ENCODE measurements at regions not wholly inside any gene's neighbourhood (a gene's known extent, or its start where the extent isn't known, plus 50 kb on each side); places are given as distances from the start of the nearest gene placed in this dataset.

GRCh38 chr5:67291671-67292070 is 95.1 kb upstream of the CD180 start:
- H3K27me3 ChIP-seq (ENCODE audit: control insufficient read depth, insufficient read depth, low read length), result no peaks in the 10 kb centered on the region
- no peak overlapping the region for H3K4me3 ChIP-seq (ENCODE audit: low read depth, low read length)
- TF ChIP-seq, protein P1, sequence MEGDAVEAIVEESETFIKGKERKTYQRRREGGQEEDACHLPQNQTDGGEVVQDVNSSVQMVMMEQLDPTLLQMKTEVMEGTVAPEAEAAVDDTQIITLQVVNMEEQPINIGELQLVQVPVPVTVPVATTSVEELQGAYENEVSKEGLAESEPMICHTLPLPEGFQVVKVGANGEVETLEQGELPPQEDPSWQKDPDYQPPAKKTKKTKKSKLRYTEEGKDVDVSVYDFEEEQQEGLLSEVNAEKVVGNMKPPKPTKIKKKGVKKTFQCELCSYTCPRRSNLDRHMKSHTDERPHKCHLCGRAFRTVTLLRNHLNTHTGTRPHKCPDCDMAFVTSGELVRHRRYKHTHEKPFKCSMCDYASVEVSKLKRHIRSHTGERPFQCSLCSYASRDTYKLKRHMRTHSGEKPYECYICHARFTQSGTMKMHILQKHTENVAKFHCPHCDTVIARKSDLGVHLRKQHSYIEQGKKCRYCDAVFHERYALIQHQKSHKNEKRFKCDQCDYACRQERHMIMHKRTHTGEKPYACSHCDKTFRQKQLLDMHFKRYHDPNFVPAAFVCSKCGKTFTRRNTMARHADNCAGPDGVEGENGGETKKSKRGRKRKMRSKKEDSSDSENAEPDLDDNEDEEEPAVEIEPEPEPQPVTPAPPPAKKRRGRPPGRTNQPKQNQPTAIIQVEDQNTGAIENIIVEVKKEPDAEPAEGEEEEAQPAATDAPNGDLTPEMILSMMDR (IDR thresholded peaks at IDR 0.05; ENCODE audit: insufficient read depth, low read length, poor library complexity, severe bottlenecking), result no peak
- no peak for DNase-seq (ENCODE audit: low read depth)
- H3K36me3 ChIP-seq (ENCODE audit: control insufficient read depth, insufficient read depth, low read length), result no peaks in the 10 kb centered on the region

- no peak overlapping the region for H3K4me3 ChIP-seq (ENCODE audit: low read depth, low read length)
- H3K27me3 ChIP-seq (ENCODE audit: control insufficient read depth, insufficient read depth, low read length), result no peaks in the 10 kb centered on the region
- no peak for DNase-seq (ENCODE audit: low read depth)
- H3K36me3 ChIP-seq (ENCODE audit: control insufficient read depth, insufficient read depth, low read length), result no peaks in the 10 kb centered on the region
- TF ChIP-seq, protein P1 (IDR thresholded peaks at IDR 0.05; ENCODE audit: insufficient read depth, low read length, poor library complexity, severe bottlenecking), result no peak
Measured at GRCh38 chr5:67291066-67291465, 94.5 kb upstream of the CD180 start.

GRCh38 chr5:67290655-67291054 is 94.1 kb upstream of the CD180 start:
- no peak overlapping the region for H3K4me3 ChIP-seq (ENCODE audit: low read depth, low read length)
- H3K36me3 ChIP-seq (ENCODE audit: control insufficient read depth, insufficient read depth, low read length), result no peaks in the 10 kb centered on the region
- TF ChIP-seq, protein P1 (IDR thresholded peaks at IDR 0.05; ENCODE audit: insufficient read depth, low read length, poor library complexity, severe bottlenecking), result no peak
- no peak for DNase-seq (ENCODE audit: low read depth)
- no peaks in the 10 kb centered on the region for H3K27me3 ChIP-seq (ENCODE audit: control insufficient read depth, insufficient read depth, low read length)

- Histone ChIP-seq H3K27me3 (ENCODE audit: control insufficient read depth, insufficient read depth, low read length) (no peaks in the 10 kb centered on the region), H3K4me3 (ENCODE audit: low read depth, low read length) (no peak overlapping the region), H3K36me3 (ENCODE audit: control insufficient read depth, insufficient read depth, low read length) (no peaks in the 10 kb centered on the region)
- DNase-seq (ENCODE audit: low read depth), result no peak
- TF ChIP-seq, protein P1 (IDR thresholded peaks at IDR 0.05; ENCODE audit: insufficient read depth, low read length, poor library complexity, severe bottlenecking), result no peak
Measured at GRCh38 chr5:67289763-67290521, 93.3 kb upstream of the CD180 start.

GRCh38 chr5:67287510-67288268 is 91.1 kb upstream of the CD180 start:
- TF ChIP-seq, protein P1 (IDR thresholded peaks at IDR 0.05; ENCODE audit: insufficient read depth, low read length, poor library complexity, severe bottlenecking), result no peak
- no peaks in the 10 kb centered on the region for H3K36me3 ChIP-seq (ENCODE audit: control insufficient read depth, insufficient read depth, low read length)
- DNase-seq (ENCODE audit: low read depth), result no peak
- H3K27me3 ChIP-seq (ENCODE audit: control insufficient read depth, insufficient read depth, low read length), result no peaks in the 10 kb centered on the region
- H3K4me3 ChIP-seq (ENCODE audit: low read depth, low read length), result no peak overlapping the region

Data from kidney epithelial cell (primary cell).